Lung (tissue), 11 donors: ENCODE measurements at regions not wholly inside any gene's neighbourhood (a gene's known extent, or its start where the extent isn't known, plus 50 kb on each side); places are given as distances from the start of the nearest gene placed in this dataset.

ENCODE experiments used
- ATAC-seq: fragments of 200-7000 bp; cut with Tn5 transposase; one replicate; pipeline ENCODE4 v1.9.1; 2020; ENCODE audit warnings: moderate number of reproducible peaks; ENCODE audit not compliant: insufficient read depth, low FRiP score
- DNase-seq, 3 donors: peaks; one replicate each; pipeline ENCODE4 v3.0.0-alpha.2; 2013 to 2017
- H3K27ac ChIP-seq, 2 donors: one replicate each; pipeline ENCODE4 v1.5.1; 2013; ENCODE audit warnings: mild to moderate bottlenecking in 2 of 2, moderate library complexity in 2 of 2, control low read depth in 1 of 2, inconsistent platforms in 1 of 2, low read depth in 1 of 2, low read length in 1 of 2
- H3K27me3 ChIP-seq, 3 donors: one replicate each; pipeline ENCODE4 v1.5.1; 2013; ENCODE audit warnings: low read length in 2 of 3; ENCODE audit not compliant: control insufficient read depth in 3 of 3, insufficient read depth in 3 of 3
- H3K36me3 ChIP-seq, 4 donors: one replicate each; pipeline ENCODE4 v1.5.1; 2013; ENCODE audit warnings: low read length in 4 of 4, mild to moderate bottlenecking in 1 of 4, moderate library complexity in 1 of 4; ENCODE audit not compliant: control insufficient read depth in 4 of 4, insufficient read depth in 4 of 4
- H3K4me1 ChIP-seq, 5 donors: one replicate each; pipeline ENCODE4 v1.5.1; 2013; ENCODE audit warnings: low read length in 5 of 5, mild to moderate bottlenecking in 2 of 5, moderate library complexity in 1 of 5; ENCODE audit not compliant: control insufficient read depth in 5 of 5, insufficient read depth in 5 of 5
- H3K4me3 ChIP-seq: one replicate; pipeline ENCODE4 v1.5.1; 2013; ENCODE audit warnings: mild to moderate bottlenecking, control low read depth, moderate library complexity
- H3K9ac ChIP-seq, 2 donors: one replicate each; pipeline ENCODE4 v1.5.1; 2013; ENCODE audit warnings: low read length in 2 of 2, control low read depth in 1 of 2; ENCODE audit not compliant: insufficient read depth in 1 of 2
- H3K9me3 ChIP-seq, 4 donors: one replicate each; pipeline ENCODE4 v1.5.1; 2013; ENCODE audit warnings: low read length in 3 of 4, mild to moderate bottlenecking in 1 of 4, moderate library complexity in 1 of 4; ENCODE audit not compliant: control insufficient read depth in 4 of 4, insufficient read depth in 3 of 4
- WGBS, 2 donors: extraction: QIAGEN DNeasy Blood & Tissue Kit; methylation state at CpG; one replicate each; pipeline ENCODE4 v1.1.7; 2013; 5-methylcytosine and 5-hydroxymethylcytosine counted together
- TF ChIP-seq, protein P1 (sequence below): IDR thresholded peaks from 2 replicates; pipeline ENCODE4 v1.5.1; 2012; ENCODE audit warnings: mild to moderate bottlenecking; ENCODE audit errors: control extremely low read depth, extremely low read depth
- donor health status: control.
- donor health status: control.
- donor health status: Bipolar disorder and iron deficiency.
- donor health status: healthy.
- donor health status: DM: yes; HTN: yes; CAD: no.

DNA sequence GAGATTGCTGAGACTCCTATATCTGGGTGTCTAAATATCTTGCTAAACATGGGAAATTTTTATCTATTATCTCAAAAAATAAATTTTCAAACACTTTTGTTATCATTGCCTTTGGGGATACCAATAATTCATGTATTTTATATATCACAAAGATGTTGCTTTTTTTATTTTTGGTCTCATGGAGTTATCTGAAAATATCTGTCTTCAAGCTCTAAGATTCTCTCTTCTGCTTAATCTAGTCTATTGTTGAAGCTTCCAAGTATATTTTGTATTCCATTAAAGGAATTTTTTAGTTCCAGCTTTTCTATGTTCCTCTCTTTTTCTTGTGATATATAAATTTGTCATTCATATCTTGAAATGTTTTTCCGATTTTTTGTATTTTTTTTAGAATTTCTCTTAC, 812.0 kb downstream of the DACH1 start:
- Histone ChIP-seq H3K27me3 (no peaks in the 10 kb centered on the region), H3K27ac (no peak overlapping the region), H3K9ac (no peak overlapping the region), H3K36me3 (no peaks in the 10 kb centered on the region), H3K4me3 (no peak overlapping the region), H3K9me3 (peaks cover 0 to 7% (median 3%) of the 10 kb centered on the region in 4 donors), H3K4me1 (no peaks in the 10 kb centered on the region)
- ATAC-seq (no peak), DNase-seq (no peak)
- TF ChIP-seq, protein P1, sequence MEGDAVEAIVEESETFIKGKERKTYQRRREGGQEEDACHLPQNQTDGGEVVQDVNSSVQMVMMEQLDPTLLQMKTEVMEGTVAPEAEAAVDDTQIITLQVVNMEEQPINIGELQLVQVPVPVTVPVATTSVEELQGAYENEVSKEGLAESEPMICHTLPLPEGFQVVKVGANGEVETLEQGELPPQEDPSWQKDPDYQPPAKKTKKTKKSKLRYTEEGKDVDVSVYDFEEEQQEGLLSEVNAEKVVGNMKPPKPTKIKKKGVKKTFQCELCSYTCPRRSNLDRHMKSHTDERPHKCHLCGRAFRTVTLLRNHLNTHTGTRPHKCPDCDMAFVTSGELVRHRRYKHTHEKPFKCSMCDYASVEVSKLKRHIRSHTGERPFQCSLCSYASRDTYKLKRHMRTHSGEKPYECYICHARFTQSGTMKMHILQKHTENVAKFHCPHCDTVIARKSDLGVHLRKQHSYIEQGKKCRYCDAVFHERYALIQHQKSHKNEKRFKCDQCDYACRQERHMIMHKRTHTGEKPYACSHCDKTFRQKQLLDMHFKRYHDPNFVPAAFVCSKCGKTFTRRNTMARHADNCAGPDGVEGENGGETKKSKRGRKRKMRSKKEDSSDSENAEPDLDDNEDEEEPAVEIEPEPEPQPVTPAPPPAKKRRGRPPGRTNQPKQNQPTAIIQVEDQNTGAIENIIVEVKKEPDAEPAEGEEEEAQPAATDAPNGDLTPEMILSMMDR: no peak
- WGBS, 2 donors: 93 to 97% methylated on average over 1 of the region's 1 CpG

- no peak overlapping the region for H3K4me3 ChIP-seq
- 38 to 62% methylated on average over 1 of the region's 1 CpG for WGBS, 2 donors
- TF ChIP-seq, protein P1: no peak
- H3K9me3 ChIP-seq: peaks cover 0 to 7% (median 3%) of the 10 kb centered on the region in 4 donors
- H3K27me3 ChIP-seq: no peaks in the 10 kb centered on the region
- no peak overlapping the region for H3K27ac ChIP-seq
- ATAC-seq (no peak), DNase-seq (no peak)
- H3K4me1 ChIP-seq: no peaks in the 10 kb centered on the region
- H3K36me3 ChIP-seq: no peaks in the 10 kb centered on the region
- H3K9ac ChIP-seq: no peak overlapping the region
These were observed 812.6 kb downstream of the DACH1 start for GRCh38 chr13:71054358-71054757.

DNA sequence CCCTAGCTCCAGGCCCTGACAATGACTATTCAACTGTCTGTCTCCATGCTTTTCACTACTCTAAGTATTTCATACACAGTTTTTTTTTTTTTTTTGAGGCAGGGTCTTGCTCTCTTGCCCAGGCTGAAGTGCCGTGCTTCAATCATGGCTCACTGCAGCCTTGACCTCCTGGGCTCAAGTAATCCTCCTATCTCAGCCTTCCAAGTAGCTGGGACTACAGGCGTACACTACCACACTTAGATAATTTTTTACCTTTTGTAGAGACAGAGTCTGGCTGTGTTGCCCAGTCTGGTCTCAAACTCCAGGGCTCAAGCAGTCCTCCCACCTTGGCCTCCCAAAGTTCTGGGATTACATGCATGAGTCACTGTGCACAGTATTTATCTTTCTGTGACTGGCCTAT, 815.4 kb downstream of the DACH1 start:
- no peak overlapping the region for H3K27ac ChIP-seq
- H3K4me3 ChIP-seq: no peak overlapping the region
- H3K36me3 ChIP-seq: no peaks in the 10 kb centered on the region
- peaks cover 0 to 7% (median 3%) of the 10 kb centered on the region in 4 donors for H3K9me3 ChIP-seq
- 95 to 96% methylated on average over 2 of the region's 2 CpGs for WGBS, 2 donors
- no peak for DNase-seq
- H3K27me3 ChIP-seq: no peaks in the 10 kb centered on the region
- H3K9ac ChIP-seq: no peak overlapping the region
- H3K4me1 ChIP-seq: no peaks in the 10 kb centered on the region
- no peak for ATAC-seq
- TF ChIP-seq, protein P1: no peak
